ENCODE measurements at regions not wholly inside any gene's neighbourhood (a gene's known extent, or its start where the extent isn't known, plus 50 kb on each side); places are given as distances from the start of the nearest gene placed in this dataset.

DNA sequence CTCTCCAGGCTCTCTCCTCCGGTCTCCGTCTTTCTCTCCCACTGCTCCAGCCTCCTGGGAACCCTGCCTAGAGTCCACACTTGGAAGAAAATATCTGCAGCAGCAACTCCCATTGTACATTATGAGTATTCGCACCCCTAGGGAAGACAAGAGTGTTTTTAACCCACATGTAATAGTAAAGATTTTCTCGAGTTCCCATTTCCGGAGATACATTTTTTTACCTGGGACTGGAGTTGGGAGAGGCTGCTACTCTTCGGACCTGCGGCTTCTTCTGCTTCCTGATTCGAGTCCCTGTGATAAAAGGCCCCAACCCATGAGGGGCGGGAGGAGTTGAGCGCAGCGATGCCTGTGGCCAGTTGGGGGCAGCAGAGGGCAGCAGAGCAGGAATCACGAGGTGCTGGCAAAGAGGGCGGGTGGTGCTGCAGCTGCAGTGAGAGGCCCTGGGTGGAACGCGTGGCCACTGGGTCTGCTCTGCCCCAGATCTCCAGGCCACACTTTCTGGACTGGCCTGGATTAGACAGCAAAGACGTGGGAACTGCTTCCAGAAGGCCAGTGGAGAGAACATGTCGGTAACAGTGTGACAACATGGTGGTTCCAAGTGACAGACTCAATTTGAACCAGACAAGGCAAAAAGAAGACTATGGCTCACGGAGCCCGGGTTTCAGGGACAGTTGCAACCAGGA, 221.0 kb upstream of the CSF3R start (continued):
- TF ChIP-seq, protein P1, sequence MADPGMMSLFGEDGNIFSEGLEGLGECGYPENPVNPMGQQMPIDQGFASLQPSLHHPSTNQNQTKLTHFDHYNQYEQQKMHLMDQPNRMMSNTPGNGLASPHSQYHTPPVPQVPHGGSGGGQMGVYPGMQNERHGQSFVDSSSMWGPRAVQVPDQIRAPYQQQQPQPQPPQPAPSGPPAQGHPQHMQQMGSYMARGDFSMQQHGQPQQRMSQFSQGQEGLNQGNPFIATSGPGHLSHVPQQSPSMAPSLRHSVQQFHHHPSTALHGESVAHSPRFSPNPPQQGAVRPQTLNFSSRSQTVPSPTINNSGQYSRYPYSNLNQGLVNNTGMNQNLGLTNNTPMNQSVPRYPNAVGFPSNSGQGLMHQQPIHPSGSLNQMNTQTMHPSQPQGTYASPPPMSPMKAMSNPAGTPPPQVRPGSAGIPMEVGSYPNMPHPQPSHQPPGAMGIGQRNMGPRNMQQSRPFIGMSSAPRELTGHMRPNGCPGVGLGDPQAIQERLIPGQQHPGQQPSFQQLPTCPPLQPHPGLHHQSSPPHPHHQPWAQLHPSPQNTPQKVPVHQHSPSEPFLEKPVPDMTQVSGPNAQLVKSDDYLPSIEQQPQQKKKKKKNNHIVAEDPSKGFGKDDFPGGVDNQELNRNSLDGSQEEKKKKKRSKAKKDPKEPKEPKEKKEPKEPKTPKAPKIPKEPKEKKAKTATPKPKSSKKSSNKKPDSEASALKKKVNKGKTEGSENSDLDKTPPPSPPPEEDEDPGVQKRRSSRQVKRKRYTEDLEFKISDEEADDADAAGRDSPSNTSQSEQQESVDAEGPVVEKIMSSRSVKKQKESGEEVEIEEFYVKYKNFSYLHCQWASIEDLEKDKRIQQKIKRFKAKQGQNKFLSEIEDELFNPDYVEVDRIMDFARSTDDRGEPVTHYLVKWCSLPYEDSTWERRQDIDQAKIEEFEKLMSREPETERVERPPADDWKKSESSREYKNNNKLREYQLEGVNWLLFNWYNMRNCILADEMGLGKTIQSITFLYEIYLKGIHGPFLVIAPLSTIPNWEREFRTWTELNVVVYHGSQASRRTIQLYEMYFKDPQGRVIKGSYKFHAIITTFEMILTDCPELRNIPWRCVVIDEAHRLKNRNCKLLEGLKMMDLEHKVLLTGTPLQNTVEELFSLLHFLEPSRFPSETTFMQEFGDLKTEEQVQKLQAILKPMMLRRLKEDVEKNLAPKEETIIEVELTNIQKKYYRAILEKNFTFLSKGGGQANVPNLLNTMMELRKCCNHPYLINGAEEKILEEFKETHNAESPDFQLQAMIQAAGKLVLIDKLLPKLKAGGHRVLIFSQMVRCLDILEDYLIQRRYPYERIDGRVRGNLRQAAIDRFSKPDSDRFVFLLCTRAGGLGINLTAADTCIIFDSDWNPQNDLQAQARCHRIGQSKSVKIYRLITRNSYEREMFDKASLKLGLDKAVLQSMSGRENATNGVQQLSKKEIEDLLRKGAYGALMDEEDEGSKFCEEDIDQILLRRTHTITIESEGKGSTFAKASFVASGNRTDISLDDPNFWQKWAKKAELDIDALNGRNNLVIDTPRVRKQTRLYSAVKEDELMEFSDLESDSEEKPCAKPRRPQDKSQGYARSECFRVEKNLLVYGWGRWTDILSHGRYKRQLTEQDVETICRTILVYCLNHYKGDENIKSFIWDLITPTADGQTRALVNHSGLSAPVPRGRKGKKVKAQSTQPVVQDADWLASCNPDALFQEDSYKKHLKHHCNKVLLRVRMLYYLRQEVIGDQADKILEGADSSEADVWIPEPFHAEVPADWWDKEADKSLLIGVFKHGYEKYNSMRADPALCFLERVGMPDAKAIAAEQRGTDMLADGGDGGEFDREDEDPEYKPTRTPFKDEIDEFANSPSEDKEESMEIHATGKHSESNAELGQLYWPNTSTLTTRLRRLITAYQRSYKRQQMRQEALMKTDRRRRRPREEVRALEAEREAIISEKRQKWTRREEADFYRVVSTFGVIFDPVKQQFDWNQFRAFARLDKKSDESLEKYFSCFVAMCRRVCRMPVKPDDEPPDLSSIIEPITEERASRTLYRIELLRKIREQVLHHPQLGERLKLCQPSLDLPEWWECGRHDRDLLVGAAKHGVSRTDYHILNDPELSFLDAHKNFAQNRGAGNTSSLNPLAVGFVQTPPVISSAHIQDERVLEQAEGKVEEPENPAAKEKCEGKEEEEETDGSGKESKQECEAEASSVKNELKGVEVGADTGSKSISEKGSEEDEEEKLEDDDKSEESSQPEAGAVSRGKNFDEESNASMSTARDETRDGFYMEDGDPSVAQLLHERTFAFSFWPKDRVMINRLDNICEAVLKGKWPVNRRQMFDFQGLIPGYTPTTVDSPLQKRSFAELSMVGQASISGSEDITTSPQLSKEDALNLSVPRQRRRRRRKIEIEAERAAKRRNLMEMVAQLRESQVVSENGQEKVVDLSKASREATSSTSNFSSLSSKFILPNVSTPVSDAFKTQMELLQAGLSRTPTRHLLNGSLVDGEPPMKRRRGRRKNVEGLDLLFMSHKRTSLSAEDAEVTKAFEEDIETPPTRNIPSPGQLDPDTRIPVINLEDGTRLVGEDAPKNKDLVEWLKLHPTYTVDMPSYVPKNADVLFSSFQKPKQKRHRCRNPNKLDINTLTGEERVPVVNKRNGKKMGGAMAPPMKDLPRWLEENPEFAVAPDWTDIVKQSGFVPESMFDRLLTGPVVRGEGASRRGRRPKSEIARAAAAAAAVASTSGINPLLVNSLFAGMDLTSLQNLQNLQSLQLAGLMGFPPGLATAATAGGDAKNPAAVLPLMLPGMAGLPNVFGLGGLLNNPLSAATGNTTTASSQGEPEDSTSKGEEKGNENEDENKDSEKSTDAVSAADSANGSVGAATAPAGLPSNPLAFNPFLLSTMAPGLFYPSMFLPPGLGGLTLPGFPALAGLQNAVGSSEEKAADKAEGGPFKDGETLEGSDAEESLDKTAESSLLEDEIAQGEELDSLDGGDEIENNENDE (IDR thresholded peaks at IDR 0.05; ENCODE audit: insufficient replicate concordance, low read length), result no peak
- no peak for TF ChIP-seq RNF2 (IDR thresholded peaks at IDR 0.05; ENCODE audit: borderline replicate concordance, low read depth, low read length, missing control alignments, poor library complexity, severe bottlenecking)
- no peak for TF ChIP-seq SIX5 (IDR thresholded peaks at IDR 0.05; ENCODE audit: low read depth, low read length)
- TF ChIP-seq EZH2 (IDR thresholded peaks at IDR 0.05; ENCODE audit: low read depth, low read length, severe bottlenecking), result no peak
- peak; percentile 94 to 98 for TF ChIP-seq RAD21 (IDR thresholded peaks at IDR 0.05 in 1 of 2, conservative IDR thresholded peaks at IDR 0.05 in 1 of 2; ENCODE audit: low read depth in 2 of 2, low read length in 2 of 2)
- no peak for TF ChIP-seq EP300 (IDR thresholded peaks at IDR 0.05; ENCODE audit: borderline replicate concordance in 1 of 2, low read depth in 2 of 2, low read length in 2 of 2)
- TF ChIP-seq, protein P2, sequence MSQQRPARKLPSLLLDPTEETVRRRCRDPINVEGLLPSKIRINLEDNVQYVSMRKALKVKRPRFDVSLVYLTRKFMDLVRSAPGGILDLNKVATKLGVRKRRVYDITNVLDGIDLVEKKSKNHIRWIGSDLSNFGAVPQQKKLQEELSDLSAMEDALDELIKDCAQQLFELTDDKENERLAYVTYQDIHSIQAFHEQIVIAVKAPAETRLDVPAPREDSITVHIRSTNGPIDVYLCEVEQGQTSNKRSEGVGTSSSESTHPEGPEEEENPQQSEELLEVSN (IDR thresholded peaks at IDR 0.05), result peak; percentile 68

All from H1 (cell line).